HCT116 (cell line): ENCODE measurements at regions not wholly inside any gene's neighbourhood (a gene's known extent, or its start where the extent isn't known, plus 50 kb on each side); places are given as distances from the start of the nearest gene placed in this dataset.

Experiments used
- ATAC-seq: fragments of 200-7000 bp; cut with Tn5 transposase; 2 replicates; pipeline ENCODE4 v1.9.1; 2020; ENCODE audit warnings: mild to moderate bottlenecking, moderate library complexity
- BruUV-seq: library from RNA; stranded (reverse); fragments of 400-500 nt; replicated peaks from 2 replicates; lab custom pipeline; 2021; lab: Mats Ljungman, UMichigan
- CTCF ChIA-PET: fragments of 300-600 bp; sonication (Branson Sonifier 250); formaldehyde crosslinking; loops from one replicate; lab custom pipeline; 2021; ENCODE audit warnings: antibody characterized with exemption; lab: Charles Lee
- POLR2A ChIA-PET: fragments of 300-600, 350-600 bp; sonication (Branson Sonifier 250); formaldehyde crosslinking; loops from one replicate; lab custom pipeline; 2021; ENCODE audit warnings: antibody characterized with exemption; lab: Charles Lee
- RAD21 ChIA-PET, 2 experiments: fragments of 300-600 bp; sonication (Branson Sonifier 250); formaldehyde crosslinking; loops; one replicate each; lab custom pipeline; 2023; ENCODE audit warnings: low total read pairs in 2 of 2; ENCODE audit not compliant: uncharacterized antibody in 2 of 2, unreplicated experiment in 2 of 2, low non-redundant PET in 1 of 2; lab: Charles Lee
- DNase-seq: peaks from one replicate; pipeline ENCODE4 v3.0.0-alpha.2; 2010; ENCODE audit warnings: low read depth, low spot score
- H2AFZ ChIP-seq: fragments of 200-600 bp; shearing (Covaris generic), sonication (generic); 2 replicates; pipeline ENCODE4 v1.6.1; 2017; ENCODE audit warnings: low read depth, mixed run types, mixed read lengths, antibody characterized with exemption, low read length; ENCODE audit not compliant: poor library complexity, severe bottlenecking
- H3K27ac ChIP-seq: 2 replicates; pipeline ENCODE4 v1.5.1; 2012; ENCODE audit warnings: low read depth, low read length
- H3K27me3 ChIP-seq: fragments of 200-600 bp; sonication (generic); 2 replicates; pipeline ENCODE4 v1.6.1; 2016; ENCODE audit warnings: mixed run types, low read length, mixed read lengths; ENCODE audit not compliant: insufficient read depth
- H3K36me3 ChIP-seq, 2 experiments: fragments of 200-500 bp in 1 of 2; fragments of 200-600 bp in 1 of 2; sonication (Bioruptor generic) in 1 of 2; sonication (generic) in 1 of 2; 2 replicates each; pipeline versions ENCODE4 v1.5.1 to v1.6.1; 2014 to 2016; ENCODE audit warnings: low read length in 2 of 2, inconsistent platforms in 1 of 2, mixed read lengths in 1 of 2, mixed run types in 1 of 2; ENCODE audit not compliant: insufficient read depth in 2 of 2, control insufficient read depth in 1 of 2
- H3K4me1 ChIP-seq, 2 experiments: fragments of 200-600 bp in 1 of 2; sonication (generic) in 1 of 2; 2 replicates each; pipeline versions ENCODE4 v1.5.1 to v1.6.1; 2012 to 2017; ENCODE audit warnings: low read length in 2 of 2, inconsistent platforms in 1 of 2, mild to moderate bottlenecking in 1 of 2, mixed read lengths in 1 of 2, mixed run types in 1 of 2, moderate library complexity in 1 of 2; ENCODE audit not compliant: insufficient read depth in 2 of 2, control insufficient read depth in 1 of 2
- H3K4me2 ChIP-seq: fragments of 200-600 bp; sonication (generic); 2 replicates; pipeline ENCODE4 v1.6.1; 2017; ENCODE audit warnings: mixed run types, low read length, mixed read lengths
- H3K4me3 ChIP-seq, 2 experiments: fragments of 200-600 bp in 1 of 2; sonication (generic) in 1 of 2; replicated peaks in 1 of 2; 2 replicates each; pipeline ENCODE4 v1.5.1; 2011 to 2016; ENCODE audit warnings: low read length in 2 of 2, control low read depth in 1 of 2, low read depth in 1 of 2, mild to moderate bottlenecking in 1 of 2, mixed read lengths in 1 of 2, mixed run types in 1 of 2
- H3K79me2 ChIP-seq: fragments of 200-600 bp; sonication (generic); 2 replicates; pipeline ENCODE4 v1.6.1; 2017; ENCODE audit warnings: mild to moderate bottlenecking, mixed run types, low read length, moderate library complexity, mixed read lengths; ENCODE audit not compliant: insufficient read depth
- H3K9ac ChIP-seq: fragments of 200-600 bp; sonication (generic); 2 replicates; pipeline ENCODE4 v1.6.1; 2016; ENCODE audit warnings: low read length, mixed read lengths
- H3K9me2 ChIP-seq: fragments of 200-600 bp; sonication (generic), shearing (Covaris generic); 2 replicates; pipeline ENCODE4 v1.6.1; 2017; ENCODE audit warnings: mixed run types, mild to moderate bottlenecking, moderate library complexity; ENCODE audit not compliant: insufficient read depth
- H3K9me3 ChIP-seq, 2 experiments: fragments of 200-500 bp in 1 of 2; fragments of 200-600 bp in 1 of 2; sonication (Bioruptor generic) in 1 of 2; sonication (generic) in 1 of 2; 2 replicates each; pipeline ENCODE4 v1.6.1; 2014 to 2017; ENCODE audit warnings: low read length in 2 of 2, mixed read lengths in 2 of 2, inconsistent platforms in 1 of 2, low read depth in 1 of 2, mild to moderate bottlenecking in 1 of 2, mixed run types in 1 of 2, moderate library complexity in 1 of 2; ENCODE audit not compliant: control insufficient read depth in 1 of 2, insufficient read depth in 1 of 2
- H4K20me1 ChIP-seq: fragments of 200-600 bp; sonication (generic), shearing (Covaris generic); 2 replicates; pipeline ENCODE4 v1.6.1; 2017; ENCODE audit warnings: mixed run types, mild to moderate bottlenecking, moderate library complexity; ENCODE audit not compliant: insufficient read depth
- CEBPB ChIP-seq: IDR thresholded peaks from 2 replicates; pipeline ENCODE4 v1.6.1; 2012; ENCODE audit warnings: low read depth
- CTCF ChIP-seq, 3 experiments: fragments of 200-600 bp in 1 of 3; sonication (generic) in 1 of 3; IDR thresholded peaks in 2 of 3; conservative IDR thresholded peaks in 1 of 3; 2 replicates each; pipeline ENCODE4 v1.5.1; 2012 to 2017; ENCODE audit warnings: low read depth in 2 of 3, low read length in 2 of 3, antibody characterized with exemption in 1 of 3, borderline replicate concordance in 1 of 3, control low read depth in 1 of 3, mild to moderate bottlenecking in 1 of 3, mixed read lengths in 1 of 3, mixed run types in 1 of 3, moderate library complexity in 1 of 3; ENCODE audit not compliant: insufficient read depth in 1 of 3
- EZH2 ChIP-seq: fragments of 200-600 bp; sonication (generic); IDR thresholded peaks from 2 replicates; pipeline ENCODE4 v1.6.1; 2017; ENCODE audit warnings: antibody characterized with exemption, mixed run types
- REST ChIP-seq: IDR thresholded peaks from 2 replicates; pipeline ENCODE4 v1.6.1; 2012; ENCODE audit warnings: low read depth
- ZNF274 ChIP-seq: fragments of 200-500 bp; sonication (Bioruptor generic); IDR thresholded peaks from 2 replicates; pipeline ENCODE4 v1.6.1; 2014; ENCODE audit warnings: mild to moderate bottlenecking, low read depth, low read length, inconsistent platforms
- intact Hi-C: fragments of 100-400 bp; cut with micrococcal nuclease; formaldehyde crosslinking; loops from 2 replicates; pipeline ENCODE4 v1.10.0; 2022

GRCh38 chr5:102624405-102624804 is 125.6 kb upstream of the SLCO6A1 start (continued):
- TF ChIP-seq REST (no peak), CTCF (IDR thresholded peaks at IDR 0.05 in 2 of 3, conservative IDR thresholded peaks at IDR 0.05 in 1 of 3; ENCODE audit: borderline replicate concordance in 1 of 3, insufficient read depth in 1 of 3, low read depth in 2 of 3, low read length in 2 of 3) (no peak)

DNA sequence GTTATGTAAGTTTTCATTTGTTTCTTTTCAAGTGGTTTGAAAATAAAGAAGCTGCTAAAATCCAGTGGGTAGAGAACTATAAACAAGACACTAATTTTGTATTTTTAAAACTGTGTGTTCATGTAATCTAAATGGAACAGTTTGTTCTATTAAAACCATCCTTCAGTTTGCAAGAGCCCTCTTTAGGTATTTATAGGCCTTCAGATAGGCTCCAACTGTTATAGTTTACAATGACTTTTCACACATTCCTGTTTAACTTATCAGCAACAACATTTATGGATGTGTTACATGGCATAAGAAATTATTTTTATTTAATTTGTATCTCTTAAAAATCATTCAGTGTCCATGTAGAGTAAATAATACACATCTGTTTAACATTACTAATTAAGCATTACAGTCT is 126.7 kb upstream of the SLCO6A1 start:
- Histone ChIP-seq H3K27me3 (no peaks in the 10 kb centered on the region), H3K4me2 (no peak overlapping the region), H3K36me3 (no peaks in the 10 kb centered on the region), H4K20me1 (no peaks in the 10 kb centered on the region), H3K9me2 (no peaks in the 10 kb centered on the region), H3K27ac (no peak overlapping the region), H3K9ac (no peak overlapping the region), H3K4me3 (no peak overlapping the region), H3K79me2 (no peaks in the 10 kb centered on the region), H3K9me3 (peaks cover 0 to 7% of the 10 kb centered on the region in 2 experiments; a peak in 1 of 4 replicates), H3K4me1 (peaks cover 20 to 31% of the 10 kb centered on the region in 2 experiments), H2AFZ (no peak overlapping the region)
- ChIA-PET RAD21 (no interaction called here), CTCF (no interaction called here), POLR2A (no interaction called here)
- TF ChIP-seq REST (no peak), ZNF274 (no peak), CEBPB (no peak), EZH2 (no peak)
- ATAC-seq (no peak), DNase-seq (no peak)
- intact Hi-C loops, result no loop called here
- no TSS peak for BruUV-seq
